DOHH2 (cell line): ENCODE measurements at regions not wholly inside any gene's neighbourhood (a gene's known extent, or its start where the extent isn't known, plus 50 kb on each side); places are given as distances from the start of the nearest gene placed in this dataset.

Source experiments
- CTCF ChIP-seq: fragments of 200-600 bp; sonication (generic); IDR thresholded peaks from one replicate; pipeline ENCODE4 v1.5.1; 2014; ENCODE audit warnings: antibody characterized with exemption, mild to moderate bottlenecking, low read depth, low read length; ENCODE audit not compliant: poor library complexity, severe bottlenecking
- EZH2phosphoT487 ChIP-seq: fragments of 200-600 bp; sonication (generic); IDR thresholded peaks from 2 replicates; pipeline ENCODE4 v1.6.1; 2017; ENCODE audit warnings: borderline replicate concordance, mild to moderate bottlenecking, antibody characterized with exemption, low read length, moderate library complexity, mixed read lengths

- TF ChIP-seq CTCF (no peak), EZH2phosphoT487 (no peak)
Observed at GRCh38 chr17:56727876-56728617, 105.7 kb downstream of the C17orf67 start.
